HS-27A (cell line): ENCODE measurements at regions not wholly inside any gene's neighbourhood (a gene's known extent, or its start where the extent isn't known, plus 50 kb on each side); places are given as distances from the start of the nearest gene placed in this dataset.
"Not testable (repeated sequence)": the region's sequence is repeated elsewhere in the genome, so short reads cannot be mapped to it uniquely, and the experiment has no call there.

Experiments used
- DNase-seq: peaks from one replicate; pipeline ENCODE4 v3.0.0-alpha.2; 2012; ENCODE audit warnings: low read depth, missing footprints

- no peak for DNase-seq
Measured at GRCh38 chr6:73943930-73944652, 248.1 kb downstream of the CD109 start.

GRCh38 chr6:73943411-73943810, 247.4 kb downstream of the CD109 start:
- no peak for DNase-seq

- peak; percentile 24 for DNase-seq
Measured at GRCh38 chr6:73942592-73943186, 246.7 kb downstream of the CD109 start.

GRCh38 chr6:73941892-73942291, 245.9 kb downstream of the CD109 start:
- DNase-seq: no peak

GRCh38 chr6:73937805-73938204, 241.8 kb downstream of the CD109 start:
- DNase-seq: no peak

- DNase-seq: no peak
Measured at GRCh38 chr6:73932866-73933265, 236.9 kb downstream of the CD109 start.

GRCh38 chr6:73929405-73929804, 233.4 kb downstream of the CD109 start:
- no peak for DNase-seq

GRCh38 chr6:73927421-73927820, 231.4 kb downstream of the CD109 start:
- no peak for DNase-seq

- DNase-seq: not testable (repeated sequence)
Measured at GRCh38 chr6:73925703-73926102, 229.7 kb downstream of the CD109 start.

- no peak for DNase-seq
Measured at GRCh38 chr6:73923905-73924485, 228.0 kb downstream of the CD109 start.

- DNase-seq: no peak
Measured at GRCh38 chr6:73903155-73903554, 207.2 kb downstream of the CD109 start.

GRCh38 chr6:73901986-73902385, 206.0 kb downstream of the CD109 start:
- no peak for DNase-seq

- DNase-seq: no peak
Measured at GRCh38 chr6:73901311-73901710, 205.3 kb downstream of the CD109 start.

GRCh38 chr6:73898599-73898998, 202.6 kb downstream of the CD109 start:
- no peak for DNase-seq

- no peak for DNase-seq
Measured at GRCh38 chr6:73893696-73894095, 197.7 kb downstream of the CD109 start.

GRCh38 chr6:73888050-73888449, 192.0 kb downstream of the CD109 start:
- no peak for DNase-seq

GRCh38 chr6:73885393-73885792, 189.4 kb downstream of the CD109 start:
- DNase-seq: no peak

- DNase-seq: no peak
Measured at GRCh38 chr6:73884540-73884939, 188.5 kb downstream of the CD109 start.

GRCh38 chr6:73879501-73880293, 183.7 kb downstream of the CD109 start:
- no peak for DNase-seq

- no peak for DNase-seq
Measured at GRCh38 chr6:73878403-73878802, 182.4 kb downstream of the CD109 start.
